ENCODE measurements at regions not wholly inside any gene's neighbourhood (a gene's known extent, or its start where the extent isn't known, plus 50 kb on each side); places are given as distances from the start of the nearest gene placed in this dataset.

GRCh38 chr13:40210865-40211585 is 455.4 kb downstream of the FOXO1 start (continued):
- TF ChIP-seq ZNF518A (tag by site-specific recombination; conservative IDR thresholded peaks at IDR 0.05; ENCODE audit: low read depth) (no peak), IKZF3 (tag by site-specific recombination; IDR thresholded peaks at IDR 0.05) (no peak), PRDM6 (tag by site-specific recombination; IDR thresholded peaks at IDR 0.05) (peak; percentile 61; the same call in 1 of the 2 replicates), ZNF174 (tag by site-specific recombination; IDR thresholded peaks at IDR 0.05) (no peak), ZNF133 (tag by site-specific recombination; IDR thresholded peaks at IDR 0.05) (no peak), ZNF169 (tag by site-specific recombination; IDR thresholded peaks at IDR 0.05) (no peak), KLF8 (tag by site-specific recombination; IDR thresholded peaks at IDR 0.05) (no peak), ZNF132 (tag by site-specific recombination; IDR thresholded peaks at IDR 0.05; ENCODE audit: borderline replicate concordance) (no peak), ZNF621 (tag by site-specific recombination; IDR thresholded peaks at IDR 0.05) (no peak), ZNF629 (tag by site-specific recombination; IDR thresholded peaks at IDR 0.05) (peak; percentile 31), ZNF768 (tag by site-specific recombination; IDR thresholded peaks at IDR 0.05) (no peak), ZNF433 (tag by site-specific recombination; IDR thresholded peaks at IDR 0.05; ENCODE audit: low read depth) (no peak), ZNF624 (tag by site-specific recombination; IDR thresholded peaks at IDR 0.05) (no peak), EGR2 (tag by site-specific recombination; IDR thresholded peaks at IDR 0.05; ENCODE audit: low read depth) (no peak), ZNF677 (tag by site-specific recombination; IDR thresholded peaks at IDR 0.05) (no peak), ZNF16 (tag by site-specific recombination; IDR thresholded peaks at IDR 0.05; ENCODE audit: low read depth) (no peak), ZNF362 (tag by site-specific recombination; IDR thresholded peaks at IDR 0.05) (no peak), ZNF121 (tag by site-specific recombination; IDR thresholded peaks at IDR 0.05) (no peak), RBAK (tag by site-specific recombination; IDR thresholded peaks at IDR 0.05) (no peak), HOXC10 (CRISPR knock-in tag; IDR thresholded peaks at IDR 0.05) (no peak), PRDM4 (tag by site-specific recombination; IDR thresholded peaks at IDR 0.05) (no peak), SCRT1 (tag by site-specific recombination; IDR thresholded peaks at IDR 0.05; ENCODE audit: borderline replicate concordance) (no peak), ZNF354C (tag by site-specific recombination; IDR thresholded peaks at IDR 0.05; ENCODE audit: borderline replicate concordance, low read depth) (no peak)
- TF ChIP-seq, protein P1, sequence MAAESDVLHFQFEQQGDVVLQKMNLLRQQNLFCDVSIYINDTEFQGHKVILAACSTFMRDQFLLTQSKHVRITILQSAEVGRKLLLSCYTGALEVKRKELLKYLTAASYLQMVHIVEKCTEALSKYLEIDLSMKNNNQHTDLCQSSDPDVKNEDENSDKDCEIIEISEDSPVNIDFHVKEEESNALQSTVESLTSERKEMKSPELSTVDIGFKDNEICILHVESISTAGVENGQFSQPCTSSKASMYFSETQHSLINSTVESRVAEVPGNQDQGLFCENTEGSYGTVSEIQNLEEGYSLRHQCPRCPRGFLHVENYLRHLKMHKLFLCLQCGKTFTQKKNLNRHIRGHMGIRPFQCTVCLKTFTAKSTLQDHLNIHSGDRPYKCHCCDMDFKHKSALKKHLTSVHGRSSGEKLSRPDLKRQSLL (tag by site-specific recombination; IDR thresholded peaks at IDR 0.05) = peak; percentile 78
- TF ChIP-seq, protein P2, sequence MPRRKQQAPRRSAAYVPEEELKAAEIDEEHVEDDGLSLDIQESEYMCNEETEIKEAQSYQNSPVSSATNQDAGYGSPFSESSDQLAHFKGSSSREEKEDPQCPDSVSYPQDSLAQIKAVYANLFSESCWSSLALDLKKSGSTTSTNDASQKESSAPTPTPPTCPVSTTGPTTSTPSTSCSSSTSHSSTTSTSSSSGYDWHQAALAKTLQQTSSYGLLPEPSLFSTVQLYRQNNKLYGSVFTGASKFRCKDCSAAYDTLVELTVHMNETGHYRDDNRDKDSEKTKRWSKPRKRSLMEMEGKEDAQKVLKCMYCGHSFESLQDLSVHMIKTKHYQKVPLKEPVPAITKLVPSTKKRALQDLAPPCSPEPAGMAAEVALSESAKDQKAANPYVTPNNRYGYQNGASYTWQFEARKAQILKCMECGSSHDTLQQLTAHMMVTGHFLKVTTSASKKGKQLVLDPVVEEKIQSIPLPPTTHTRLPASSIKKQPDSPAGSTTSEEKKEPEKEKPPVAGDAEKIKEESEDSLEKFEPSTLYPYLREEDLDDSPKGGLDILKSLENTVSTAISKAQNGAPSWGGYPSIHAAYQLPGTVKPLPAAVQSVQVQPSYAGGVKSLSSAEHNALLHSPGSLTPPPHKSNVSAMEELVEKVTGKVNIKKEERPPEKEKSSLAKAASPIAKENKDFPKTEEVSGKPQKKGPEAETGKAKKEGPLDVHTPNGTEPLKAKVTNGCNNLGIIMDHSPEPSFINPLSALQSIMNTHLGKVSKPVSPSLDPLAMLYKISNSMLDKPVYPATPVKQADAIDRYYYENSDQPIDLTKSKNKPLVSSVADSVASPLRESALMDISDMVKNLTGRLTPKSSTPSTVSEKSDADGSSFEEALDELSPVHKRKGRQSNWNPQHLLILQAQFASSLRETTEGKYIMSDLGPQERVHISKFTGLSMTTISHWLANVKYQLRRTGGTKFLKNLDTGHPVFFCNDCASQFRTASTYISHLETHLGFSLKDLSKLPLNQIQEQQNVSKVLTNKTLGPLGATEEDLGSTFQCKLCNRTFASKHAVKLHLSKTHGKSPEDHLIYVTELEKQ (tag by site-specific recombination; IDR thresholded peaks at IDR 0.05; ENCODE audit: borderline replicate concordance) = no peak
